ACHN (cell line): ENCODE measurements at regions not wholly inside any gene's neighbourhood (a gene's known extent, or its start where the extent isn't known, plus 50 kb on each side); places are given as distances from the start of the nearest gene placed in this dataset.
"Not testable (repeated sequence)": the region's sequence is repeated elsewhere in the genome, so short reads cannot be mapped to it uniquely, and the experiment has no call there.

Experiments
- DNase-seq: peaks from one replicate; pipeline ENCODE4 v3.0.0-alpha.2; 2015
- in situ Hi-C: cut with HindIII; loops from 2 replicates; pipeline ENCODE4 v1.10.0; 2017; ENCODE audit warnings: low sequenced_read_pairs, low pct_ligation_motif_present, low pct_unique_long_range_greater_than_20kb

- in situ Hi-C loops: no loop called here
- DNase-seq: no peak
These were observed 74.7 kb upstream of the COL5A1 start for GRCh38 chr9:134566936-134567335.

GRCh38 chr9:134568116-134568515 lies 73.5 kb upstream of the COL5A1 start:
- no peak for DNase-seq
- in situ Hi-C loops: no loop called here

DNA sequence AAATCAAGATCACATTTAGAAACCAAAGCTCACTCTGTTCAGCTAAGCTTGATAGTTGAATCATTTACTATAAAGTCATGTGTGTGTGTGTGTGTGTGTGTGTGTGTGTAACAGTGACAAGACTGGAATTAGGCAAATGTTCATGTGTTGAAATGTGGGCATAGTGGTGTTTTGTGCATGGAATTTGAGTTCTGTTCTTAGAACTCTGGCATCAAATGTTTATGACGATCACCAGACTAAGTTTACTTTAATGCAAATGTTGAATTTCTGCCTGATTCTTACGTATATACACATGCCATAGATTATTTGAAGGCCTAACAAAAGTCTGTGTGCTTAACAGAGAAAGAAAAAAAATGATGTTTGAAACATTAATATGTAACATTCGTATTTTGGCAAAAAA lies 72.8 kb upstream of the COL5A1 start:
- in situ Hi-C loops: no loop called here
- DNase-seq: no peak

DNA sequence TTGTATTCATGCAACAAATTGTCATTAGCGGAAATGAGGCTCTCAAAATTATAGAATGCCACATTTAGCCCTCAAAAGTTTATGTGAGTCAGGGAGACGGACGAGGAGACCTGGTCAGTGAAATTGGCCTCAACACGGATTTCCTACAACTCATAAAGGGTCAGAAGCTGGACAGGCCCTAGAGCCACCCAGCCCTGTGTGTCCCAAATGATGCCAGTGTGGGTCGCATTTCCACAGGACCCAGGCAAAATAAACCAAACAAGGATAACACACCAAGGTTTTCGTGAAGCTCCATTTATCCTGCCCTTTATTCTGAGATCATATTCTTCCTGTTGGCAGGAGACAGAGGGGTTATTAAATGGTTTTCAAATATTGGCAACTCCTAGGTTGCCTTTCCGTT lies 72.0 kb upstream of the COL5A1 start:
- no peak for DNase-seq
- in situ Hi-C loops: no loop called here

GRCh38 chr9:134570151-134570621 lies 71.4 kb upstream of the COL5A1 start:
- DNase-seq: no peak
- in situ Hi-C loops: no loop called here

GRCh38 chr9:134570711-134571325 lies 70.8 kb upstream of the COL5A1 start:
- in situ Hi-C loops: no loop called here
- no peak for DNase-seq

DNA sequence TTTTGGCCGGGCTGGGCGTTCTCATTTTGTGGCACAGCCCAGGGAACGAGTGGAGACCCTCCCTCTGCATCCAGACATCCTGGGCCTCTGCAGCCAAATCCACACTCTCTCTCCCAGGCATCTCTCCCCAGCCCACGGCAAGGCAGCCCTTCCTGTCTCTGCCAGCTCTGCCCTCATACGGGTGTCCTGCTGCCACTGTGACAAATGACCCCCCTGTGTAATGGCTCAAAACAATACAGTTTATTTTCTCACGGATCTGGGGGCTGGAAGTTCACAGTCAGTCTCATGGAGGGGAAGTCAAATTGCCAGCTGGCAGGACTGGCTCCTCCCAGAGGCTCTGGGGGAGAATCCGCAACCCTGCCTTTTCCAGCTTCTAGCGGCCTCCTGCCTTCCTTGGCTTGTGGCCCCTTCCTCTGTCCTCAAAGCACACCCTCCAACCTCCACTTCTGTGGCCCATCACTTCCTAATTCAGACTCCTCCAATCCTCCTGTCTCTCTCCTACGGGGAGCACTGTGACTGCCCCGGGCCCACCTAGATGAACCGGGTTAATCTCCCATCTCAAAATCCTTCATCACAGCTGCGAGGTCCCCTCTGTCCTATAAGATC lies 70.2 kb upstream of the COL5A1 start:
- no peak for DNase-seq
- in situ Hi-C loops: no loop called here

DNA sequence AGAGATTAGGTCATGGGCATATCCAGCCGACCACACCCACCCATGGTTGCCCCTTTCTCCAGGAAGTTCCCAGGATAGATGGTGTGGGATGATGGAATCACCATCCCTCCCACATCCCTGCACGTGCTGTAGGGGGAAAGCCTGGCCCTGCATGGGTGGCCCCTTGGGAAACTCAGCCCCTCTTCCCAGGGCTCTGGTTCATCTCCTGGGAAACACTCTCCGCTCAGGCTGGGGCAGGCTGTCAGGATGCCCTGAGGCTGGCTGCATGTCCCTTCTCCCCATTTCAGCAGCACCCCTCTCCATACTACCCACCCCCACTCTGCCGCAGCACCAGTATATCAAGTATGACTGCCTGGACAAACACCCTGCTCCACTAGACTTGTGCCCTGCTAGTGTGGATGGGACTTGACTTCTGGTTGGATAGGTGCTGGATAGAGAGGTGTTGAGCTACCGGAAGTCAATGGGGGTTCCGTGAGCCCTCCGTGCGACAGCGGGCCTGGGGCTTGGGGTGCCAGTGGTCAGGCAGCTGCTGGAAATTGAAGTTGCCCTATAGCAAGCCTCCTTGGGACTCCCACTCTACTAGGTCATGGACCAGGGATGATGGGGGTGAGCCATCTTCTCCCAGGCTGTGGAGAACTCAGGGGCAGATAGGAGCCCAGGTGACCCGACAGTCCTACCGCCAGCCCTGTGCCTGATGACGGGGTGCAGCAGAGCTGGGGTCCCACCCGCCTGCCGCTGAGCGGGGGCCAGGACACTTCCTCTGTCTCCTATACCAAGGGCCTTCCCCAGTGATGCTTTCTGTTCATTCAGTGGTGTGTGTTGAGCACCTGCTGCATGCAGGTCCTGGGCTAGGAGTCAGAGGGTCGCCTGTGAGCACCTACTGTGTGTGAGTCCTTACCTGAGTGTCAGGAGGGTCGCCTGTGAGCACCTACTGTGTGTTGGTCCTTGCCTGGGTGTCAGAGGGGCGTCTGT lies 69.4 kb upstream of the COL5A1 start:
- in situ Hi-C loops: no loop called here
- no peak for DNase-seq

DNA sequence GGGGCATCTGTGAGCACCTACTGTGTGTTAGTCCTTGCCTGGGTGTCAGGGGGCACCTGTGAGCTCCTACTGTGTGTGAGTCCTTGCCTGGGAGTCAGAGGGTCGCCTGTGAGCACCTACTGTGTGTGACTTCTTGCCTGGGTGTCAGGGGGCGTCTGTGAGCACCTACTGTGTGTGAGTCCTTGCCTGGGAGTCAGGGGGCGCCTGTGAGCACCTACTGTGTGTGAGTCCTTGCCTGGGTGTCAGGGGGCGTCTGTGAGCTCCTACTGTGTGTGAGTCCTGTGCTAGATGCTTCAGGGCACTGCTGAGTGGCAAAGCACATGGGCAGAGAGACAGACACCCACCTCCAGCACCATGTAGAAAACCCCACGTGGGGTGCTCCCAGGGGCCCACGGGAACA lies 66.9 kb upstream of the COL5A1 start:
- DNase-seq, in situ Hi-C loops: not testable (repeated sequence)

GRCh38 chr9:134575103-134575900 lies 66.3 kb upstream of the COL5A1 start:
- DNase-seq: no peak
- in situ Hi-C loops: no loop called here

DNA sequence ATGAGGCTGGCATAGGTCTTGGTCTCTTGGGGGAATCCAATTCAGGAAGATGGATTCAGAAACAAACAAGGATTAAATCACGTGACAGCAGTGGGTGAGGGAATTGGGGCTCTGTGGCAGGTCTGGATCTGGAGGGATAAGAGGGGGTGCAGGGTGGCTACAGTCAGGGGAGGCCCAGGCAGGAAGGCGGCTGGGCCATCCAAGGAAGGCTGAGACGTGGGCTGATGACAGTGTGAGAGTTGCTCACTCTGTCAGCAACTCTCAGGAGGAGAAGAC lies 65.8 kb upstream of the COL5A1 start:
- no peak for DNase-seq

GRCh38 chr9:134585021-134585561 lies 56.5 kb upstream of the COL5A1 start:
- in situ Hi-C loops: no loop called here

More for the DNA sequence above, 65.8 kb upstream of the COL5A1 start:
- in situ Hi-C loops: no loop called here

DNA sequence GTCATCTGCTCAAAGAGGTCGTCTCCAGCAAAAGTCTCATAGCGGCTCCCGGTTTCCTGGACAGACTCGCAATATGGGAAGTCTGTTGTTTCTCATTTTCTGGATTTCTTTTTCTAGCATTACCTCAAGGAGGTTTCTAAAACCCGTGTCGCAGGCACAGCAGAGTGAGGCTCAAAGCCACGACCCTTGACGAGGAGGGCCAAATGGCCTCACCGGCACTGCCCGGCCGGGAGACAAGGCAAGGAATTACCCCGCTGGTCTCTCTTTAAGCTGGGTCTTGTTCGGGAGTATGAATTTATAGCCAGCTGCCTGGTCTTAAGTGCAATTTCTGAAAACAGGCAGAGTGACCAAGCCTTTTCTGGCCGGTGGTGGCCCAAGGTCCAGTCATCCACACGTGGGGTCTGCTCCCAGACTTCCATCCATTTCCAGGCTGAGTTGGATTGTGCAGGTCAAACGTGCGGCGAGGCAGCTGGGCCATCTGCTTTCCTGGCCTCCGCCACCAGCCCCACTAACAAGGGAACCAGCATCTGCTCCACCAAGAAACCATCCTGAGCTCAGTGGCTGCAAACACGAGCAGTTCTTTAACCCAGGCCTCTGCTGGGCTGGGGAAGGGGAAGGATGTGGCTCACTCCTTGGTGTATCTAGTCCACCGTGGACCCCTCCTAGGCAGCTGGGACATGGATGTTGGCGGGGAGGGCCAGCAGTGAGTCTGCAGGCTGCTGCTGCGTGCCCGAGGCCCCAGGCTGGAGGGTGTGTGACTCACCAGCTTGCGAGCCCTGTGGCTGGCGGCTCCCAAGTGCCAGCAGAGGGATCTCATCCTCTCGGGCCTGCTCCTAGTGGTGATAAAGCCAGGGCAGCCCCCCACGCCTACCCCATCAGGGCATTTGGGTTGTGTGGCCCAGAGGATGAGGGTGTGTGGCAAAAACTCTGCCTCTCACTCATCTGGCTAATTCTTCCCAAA lies 55.6 kb upstream of the COL5A1 start:
- in situ Hi-C loops: no loop called here
- DNase-seq: no peak

More at GRCh38 chr9:134585021-134585561, 56.5 kb upstream of the COL5A1 start:
- no peak for DNase-seq

DNA sequence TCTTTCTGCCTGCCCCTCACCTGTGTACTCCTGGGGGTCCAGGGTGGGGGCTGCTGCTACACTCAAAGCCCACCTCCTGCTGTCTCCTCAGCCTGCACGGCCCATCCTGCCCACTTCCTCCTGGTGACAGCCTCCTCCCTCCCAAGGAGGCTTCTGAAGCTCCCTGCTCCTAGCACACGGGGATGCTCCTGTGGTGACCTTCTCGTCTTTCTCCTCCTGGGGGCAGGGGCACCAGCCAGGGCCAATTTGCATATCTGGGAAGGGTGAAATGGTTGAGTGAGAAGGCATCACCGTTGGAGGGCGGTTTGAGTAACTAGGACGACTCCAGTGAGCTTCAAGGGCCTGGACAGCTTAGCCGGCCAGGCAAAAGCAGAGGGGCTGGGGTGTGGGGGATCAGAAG lies 51.9 kb upstream of the COL5A1 start:
- DNase-seq: no peak

DNA sequence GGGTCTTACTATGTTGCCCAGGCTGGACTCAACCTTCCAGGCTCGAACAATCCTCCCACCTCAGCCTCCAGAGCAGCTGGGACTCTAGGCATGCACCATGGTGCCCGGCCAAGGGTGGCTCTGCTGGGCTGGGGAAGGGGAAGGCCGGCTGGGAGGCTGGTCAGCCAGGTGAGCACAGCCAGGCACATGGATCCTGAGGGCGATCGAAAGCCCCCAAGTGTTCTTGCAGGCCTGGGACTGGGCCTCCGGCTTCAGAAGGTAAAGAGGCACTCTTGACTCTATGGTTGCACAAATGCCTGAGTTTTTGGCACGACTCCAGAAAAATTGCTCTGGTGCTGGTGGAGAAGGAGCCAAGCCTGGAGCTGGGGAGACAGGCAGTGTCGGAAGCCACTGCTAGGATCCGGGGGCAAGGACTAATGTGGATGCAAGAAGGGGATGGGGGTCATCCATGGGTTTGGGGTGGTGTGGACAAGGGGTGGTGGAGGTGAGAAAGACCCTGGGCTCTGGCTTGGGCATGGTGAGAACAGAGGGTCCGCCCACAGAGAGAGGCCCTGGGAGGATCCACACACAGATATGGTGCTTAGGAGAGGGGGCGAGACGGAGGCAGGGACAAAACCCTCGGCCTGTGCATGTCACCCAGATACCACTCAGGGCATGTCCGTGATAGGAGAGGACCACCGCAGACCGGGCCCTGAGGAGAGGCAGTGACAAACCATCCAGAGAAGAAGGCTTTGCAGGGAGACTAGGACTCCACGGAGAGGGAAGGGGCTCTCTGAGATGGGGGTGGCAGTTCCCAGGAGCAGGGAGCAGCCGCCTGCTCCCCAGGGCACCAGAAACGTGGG lies 51.1 kb upstream of the COL5A1 start:
- in situ Hi-C loops: no loop called here
- DNase-seq: no peak

More for the DNA sequence above, 51.9 kb upstream of the COL5A1 start:
- in situ Hi-C loops: no loop called here

DNA sequence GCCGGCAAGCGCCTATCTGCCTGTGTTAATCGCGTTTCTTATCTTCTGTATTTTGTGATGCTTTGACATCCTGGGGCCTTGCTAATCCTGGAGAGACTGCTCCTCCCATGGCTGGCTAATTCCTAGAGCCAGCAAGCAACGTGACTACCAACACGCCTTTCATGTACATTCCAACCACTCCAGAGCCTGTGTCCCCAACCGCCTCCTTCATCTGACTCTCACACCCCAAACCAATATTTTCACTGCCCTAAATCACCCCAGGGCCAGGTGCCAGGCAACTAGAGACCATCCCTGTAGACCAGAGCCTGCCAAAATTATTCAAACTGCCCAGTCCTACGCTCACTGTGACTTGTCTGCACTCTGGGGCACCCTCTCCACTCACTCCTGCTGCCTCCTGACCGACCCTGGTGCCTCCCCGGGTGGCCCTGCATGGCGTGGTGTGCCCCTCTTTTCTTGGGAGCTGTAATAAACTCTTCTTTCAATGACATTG lies 50.5 kb upstream of the COL5A1 start:
- in situ Hi-C loops: no loop called here

GRCh38 chr9:134591573-134591981 lies 50.0 kb upstream of the COL5A1 start:
- in situ Hi-C loops: no loop called here
- DNase-seq: no peak

More for the DNA sequence above, 50.5 kb upstream of the COL5A1 start:
- no peak for DNase-seq
